Nephron (organoid): ENCODE measurements at regions not wholly inside any gene's neighbourhood (a gene's known extent, or its start where the extent isn't known, plus 50 kb on each side); places are given as distances from the start of the nearest gene placed in this dataset.

Experiments used
- H3K27ac Mint-ChIP-seq, 3 experiments: 2 replicates each; pipeline ENCODE4 v1.8.0; 2020; ENCODE audit warnings: mixed read lengths in 3 of 3, mild to moderate bottlenecking in 2 of 3, moderate library complexity in 1 of 3
- H3K27me3 Mint-ChIP-seq: 2 replicates; pipeline ENCODE4 v1.8.0; 2021; ENCODE audit warnings: low read depth, mild to moderate bottlenecking, moderate library complexity, mixed read lengths
- H3K36me3 Mint-ChIP-seq: 2 replicates; pipeline ENCODE4 v1.8.0; 2020; ENCODE audit warnings: low read depth, mixed read lengths
- H3K4me1 Mint-ChIP-seq: 2 replicates; pipeline ENCODE4 v1.8.0; 2020; ENCODE audit warnings: mixed read lengths
- H3K4me3 Mint-ChIP-seq, 3 experiments: 2 replicates each; pipeline ENCODE4 v1.8.0; 2020; ENCODE audit warnings: mild to moderate bottlenecking in 3 of 3, mixed read lengths in 3 of 3, moderate library complexity in 2 of 3
- H3K9me3 Mint-ChIP-seq: 2 replicates; pipeline ENCODE4 v1.8.0; 2020; ENCODE audit warnings: mixed read lengths
- CTCF ChIP-seq, 3 experiments: fragments of 200-600 bp; sonication (generic); IDR thresholded peaks; one replicate each; pipeline ENCODE4 v1.5.0; 2021; ENCODE audit warnings: antibody characterized with exemption in 3 of 3; ENCODE audit not compliant: unreplicated experiment in 3 of 3

DNA sequence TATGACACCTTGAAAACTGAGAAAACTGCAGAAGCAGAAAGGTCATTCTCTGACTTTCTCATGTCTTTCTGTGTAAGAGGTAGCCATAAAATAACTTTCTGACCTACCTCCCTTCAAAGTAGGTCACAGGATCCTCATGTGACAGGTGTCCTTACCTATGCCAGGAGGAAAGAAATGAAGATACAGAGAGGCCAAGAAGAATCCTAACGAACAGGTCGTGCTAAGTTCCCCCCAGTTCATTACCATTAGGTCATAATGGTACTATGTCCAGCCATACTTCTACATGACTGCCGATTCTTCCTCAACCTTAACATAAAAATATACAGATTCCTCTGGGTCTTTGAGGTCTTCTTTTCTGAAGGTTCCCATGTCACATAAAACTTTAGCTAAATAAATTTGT lies 118.6 kb downstream of the FOXB1 start:
- H3K27me3 Mint-ChIP-seq = peaks cover 34% of the 10 kb centered on the region

DNA sequence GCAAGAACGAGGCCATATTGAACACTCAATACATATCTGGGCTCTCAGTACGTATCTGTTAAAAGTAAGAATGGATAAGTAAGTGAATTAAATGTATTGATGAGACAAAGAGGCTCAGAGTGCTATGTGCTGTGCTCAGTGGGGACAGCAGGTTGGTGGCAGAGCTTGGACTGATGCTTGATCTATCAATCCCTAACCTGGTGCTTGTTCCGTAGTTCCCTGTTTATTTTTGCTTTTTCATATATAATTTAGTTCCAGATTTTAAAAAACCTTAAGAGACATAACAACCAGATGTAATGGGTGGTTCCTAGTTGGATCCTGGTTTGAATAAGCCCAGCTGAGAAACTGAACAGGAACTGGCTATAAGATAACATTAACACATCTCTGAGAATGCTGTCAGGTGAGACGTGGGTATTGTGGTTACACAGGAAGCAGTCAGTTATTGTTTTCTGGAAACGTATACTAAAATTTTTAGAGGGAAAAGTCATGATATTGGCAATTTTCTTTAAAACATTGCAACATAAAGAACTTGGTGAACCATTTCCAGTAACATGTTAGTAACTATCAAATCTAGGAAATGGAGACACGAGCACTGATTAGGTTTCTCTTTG lies 120.5 kb downstream of the FOXB1 start:
- Mint-ChIP-seq H3K27me3 (peaks cover 15% of the 10 kb centered on the region), H3K9me3 (no peaks in the 10 kb centered on the region), H3K4me3 (no peak overlapping the region), H3K27ac (no peak overlapping the region), H3K4me1 (peaks cover 22% of the 10 kb centered on the region), H3K36me3 (no peaks in the 10 kb centered on the region)
- no peak for TF ChIP-seq CTCF (IDR thresholded peaks at IDR 0.05; ENCODE audit: unreplicated experiment in 3 of 3)

More for the DNA sequence above, 118.6 kb downstream of the FOXB1 start:
- H3K4me1 Mint-ChIP-seq = peaks cover 23% of the 10 kb centered on the region
- H3K4me3 Mint-ChIP-seq = no peak overlapping the region
- H3K36me3 Mint-ChIP-seq = no peaks in the 10 kb centered on the region
- H3K9me3 Mint-ChIP-seq = no peaks in the 10 kb centered on the region
- TF ChIP-seq CTCF (IDR thresholded peaks at IDR 0.05; ENCODE audit: unreplicated experiment in 3 of 3) = no peak
- H3K27ac Mint-ChIP-seq = no peak overlapping the region

- no peak for TF ChIP-seq CTCF (IDR thresholded peaks at IDR 0.05; ENCODE audit: unreplicated experiment in 3 of 3)
- peaks cover 11% of the 10 kb centered on the region for H3K27me3 Mint-ChIP-seq
- H3K36me3 Mint-ChIP-seq = no peaks in the 10 kb centered on the region
- H3K4me3 Mint-ChIP-seq = peak overlapping the region in 2 of 3 experiments; percentile 4 to 9
- no peak overlapping the region for H3K27ac Mint-ChIP-seq
- no peaks in the 10 kb centered on the region for H3K9me3 Mint-ChIP-seq
- peaks cover 18% of the 10 kb centered on the region for H3K4me1 Mint-ChIP-seq
Measured at GRCh38 chr15:60125334-60125733, 121.2 kb downstream of the FOXB1 start.

GRCh38 chr15:60126200-60126599 lies 122.1 kb downstream of the FOXB1 start:
- TF ChIP-seq CTCF (IDR thresholded peaks at IDR 0.05; ENCODE audit: unreplicated experiment in 3 of 3) = no peak
- Mint-ChIP-seq H3K4me1 (peaks cover 18% of the 10 kb centered on the region), H3K36me3 (no peaks in the 10 kb centered on the region), H3K4me3 (peak overlapping the region; percentile 3 to 62 (median 15)), H3K27me3 (peaks cover 5% of the 10 kb centered on the region), H3K27ac (no peak overlapping the region), H3K9me3 (no peaks in the 10 kb centered on the region)

DNA sequence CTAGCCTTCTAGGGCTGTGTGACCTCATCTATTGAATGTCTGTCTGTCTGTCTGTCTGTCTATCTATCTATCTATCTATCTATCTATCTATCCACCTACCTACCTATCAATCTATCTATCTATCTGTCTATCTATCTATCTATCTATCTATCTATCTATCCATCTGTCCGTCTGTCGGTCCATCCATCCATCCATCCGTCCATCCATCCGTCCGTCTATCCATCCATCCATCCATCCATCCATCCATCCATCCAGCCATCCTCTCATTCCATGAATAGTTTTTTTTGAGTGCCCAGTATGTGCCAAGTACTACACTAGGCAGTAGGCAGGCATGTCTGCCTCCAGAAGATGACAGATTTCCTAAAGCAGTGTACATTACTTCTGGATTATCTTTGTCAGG lies 122.5 kb downstream of the FOXB1 start:
- no peak overlapping the region for H3K27ac Mint-ChIP-seq
- H3K4me1 Mint-ChIP-seq = peaks cover 18% of the 10 kb centered on the region

More for the DNA sequence above, 122.5 kb downstream of the FOXB1 start:
- peaks cover 5% of the 10 kb centered on the region for H3K27me3 Mint-ChIP-seq
- no peak for TF ChIP-seq CTCF (IDR thresholded peaks at IDR 0.05; ENCODE audit: unreplicated experiment in 3 of 3)
- no peaks in the 10 kb centered on the region for H3K36me3 Mint-ChIP-seq
- H3K9me3 Mint-ChIP-seq = no peaks in the 10 kb centered on the region
- peak overlapping the region in 2 of 3 experiments; percentile 3 to 22 for H3K4me3 Mint-ChIP-seq
